Activated T-cell treated with anti-CD3 and anti-CD28 coated beads, Interleukin-2, amount 50 U/mL, for 1 hour (primary cell): ENCODE measurements at regions not wholly inside any gene's neighbourhood (a gene's known extent, or its start where the extent isn't known, plus 50 kb on each side); places are given as distances from the start of the nearest gene placed in this dataset.

Experiments used
- DNase-seq: peaks from one replicate; pipeline ENCODE4 v3.0.0-alpha.2; 2020

DNA sequence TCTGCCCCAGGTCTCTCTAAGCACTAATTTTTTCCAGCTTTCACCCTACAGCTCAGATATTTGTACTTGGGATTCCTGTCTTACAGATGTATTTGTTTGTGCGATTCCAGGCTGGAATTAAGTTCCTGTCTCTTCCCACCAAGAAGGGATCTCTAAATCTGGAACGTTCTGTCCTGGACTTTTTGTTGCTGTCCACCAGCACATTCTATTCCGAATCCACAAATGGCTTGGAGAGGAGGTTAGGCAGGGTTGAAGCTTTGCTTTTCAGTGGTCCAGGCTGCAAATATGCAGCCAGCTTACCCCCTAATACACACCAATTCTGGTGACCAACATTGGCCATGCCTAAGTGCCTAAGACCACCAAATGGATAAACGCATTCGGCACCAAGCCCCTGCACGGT, 315.0 kb downstream of the TNS1 start:
- DNase-seq: no peak

DNA sequence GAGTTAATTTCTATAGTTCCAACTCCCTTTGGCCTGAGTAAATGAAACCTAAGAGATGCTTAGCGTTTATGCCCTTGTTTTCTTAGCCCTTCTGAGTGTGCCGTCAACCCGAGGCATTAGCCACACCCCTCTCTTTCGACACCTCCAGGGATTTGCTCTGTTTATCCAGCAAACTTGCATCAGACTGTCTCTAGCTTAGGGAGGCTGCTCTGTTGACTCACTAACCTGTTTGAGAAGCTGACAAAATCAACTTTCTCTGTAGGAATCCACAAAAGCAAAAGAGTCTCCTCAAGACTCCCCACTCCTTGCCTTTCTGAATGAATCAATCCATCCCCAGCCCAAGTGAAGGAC, 317.6 kb downstream of the TNS1 start:
- DNase-seq: no peak

DNA sequence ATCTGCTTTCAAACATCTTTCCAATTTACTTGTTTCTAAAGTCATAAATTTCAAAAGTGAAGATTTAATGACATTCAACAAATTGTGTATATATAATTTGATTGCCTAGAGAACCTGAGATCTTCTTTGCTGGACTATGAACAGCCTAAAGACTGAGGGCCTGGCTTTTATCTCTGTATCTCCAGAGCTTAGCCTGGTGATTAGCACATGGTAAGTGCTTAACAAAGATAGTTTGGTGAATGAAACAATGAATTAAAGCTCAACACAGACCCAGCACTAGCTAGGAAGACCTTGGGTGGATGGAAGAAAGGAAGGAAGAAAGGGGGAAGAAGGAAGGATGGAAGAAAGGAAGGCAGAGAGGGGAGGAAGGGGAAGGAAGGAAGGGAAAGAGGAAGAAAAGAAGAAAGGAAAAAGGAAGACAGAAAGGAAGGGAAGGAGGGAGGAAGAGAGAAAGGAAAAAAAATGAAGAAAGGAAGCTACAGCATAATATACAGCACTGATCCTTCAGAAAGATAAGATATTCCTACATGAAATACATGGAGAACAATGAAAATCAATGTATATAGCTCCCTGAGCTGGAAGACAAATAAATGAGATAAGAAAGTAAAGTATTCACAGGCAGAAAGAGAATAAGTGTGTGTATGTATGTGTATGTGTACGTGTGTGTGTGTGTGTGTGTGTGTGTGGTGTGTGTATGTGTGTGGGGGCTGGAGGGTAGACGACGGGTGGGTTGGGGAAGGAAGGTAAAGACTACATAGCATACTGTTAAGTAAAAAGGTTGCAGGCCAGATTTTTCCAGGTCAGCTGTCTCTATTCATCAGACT, 318.2 kb downstream of the TNS1 start:
- no peak for DNase-seq

DNA sequence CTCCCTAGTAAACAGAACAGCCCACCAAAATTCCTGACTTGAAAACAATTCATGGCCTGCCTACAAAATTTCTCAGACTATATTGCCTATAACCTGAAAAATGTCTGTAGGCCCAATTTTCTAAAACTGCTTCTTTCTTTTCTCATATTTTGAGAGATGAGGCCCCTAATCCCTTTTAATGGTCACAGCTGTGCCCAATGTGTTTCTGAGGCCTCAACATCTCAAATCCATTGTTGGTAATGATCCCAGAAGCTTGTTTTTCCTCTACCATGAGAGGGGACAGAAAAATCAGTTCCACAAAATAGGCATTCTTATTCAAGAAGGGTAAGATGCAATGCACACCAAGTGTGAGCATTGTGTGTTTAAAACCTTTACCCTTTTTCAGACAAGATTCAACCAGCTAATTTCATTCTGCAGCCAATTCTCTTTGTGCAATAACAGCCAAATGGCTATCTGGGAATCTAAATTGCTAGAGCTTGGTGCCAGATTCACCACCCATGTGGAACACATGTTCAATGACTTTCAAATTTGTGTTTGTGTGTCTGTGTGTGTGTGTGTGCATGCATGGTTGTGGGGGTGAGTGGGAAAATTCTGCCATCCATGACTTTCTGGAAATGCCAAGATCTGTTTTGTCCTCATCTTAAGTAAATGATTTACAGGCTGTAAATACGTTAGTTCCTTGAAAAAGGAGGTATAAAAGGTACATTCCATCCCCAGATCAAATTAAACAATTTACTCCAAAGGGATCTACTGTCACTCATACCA, 319.5 kb downstream of the TNS1 start:
- DNase-seq: no peak

DNA sequence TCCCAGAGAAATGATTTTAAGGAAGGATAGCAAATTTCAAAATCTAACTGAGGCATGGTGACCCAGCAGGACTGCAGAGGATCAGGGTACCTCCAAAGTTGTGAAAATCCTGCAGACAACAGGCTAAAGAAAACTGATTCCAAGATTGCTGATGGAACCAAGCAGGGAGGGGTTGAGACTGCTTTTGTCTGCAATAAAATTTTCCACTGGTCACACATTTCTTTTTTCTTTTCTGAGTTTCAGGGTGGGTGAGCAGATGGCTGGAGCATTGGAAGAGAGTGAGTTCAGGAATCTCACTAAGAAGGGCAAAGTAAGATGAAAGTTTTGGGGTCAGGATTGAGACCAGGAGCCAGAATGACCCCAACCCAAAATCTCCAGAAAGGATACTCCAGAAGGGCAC, 321.0 kb downstream of the TNS1 start:
- no peak for DNase-seq

DNA sequence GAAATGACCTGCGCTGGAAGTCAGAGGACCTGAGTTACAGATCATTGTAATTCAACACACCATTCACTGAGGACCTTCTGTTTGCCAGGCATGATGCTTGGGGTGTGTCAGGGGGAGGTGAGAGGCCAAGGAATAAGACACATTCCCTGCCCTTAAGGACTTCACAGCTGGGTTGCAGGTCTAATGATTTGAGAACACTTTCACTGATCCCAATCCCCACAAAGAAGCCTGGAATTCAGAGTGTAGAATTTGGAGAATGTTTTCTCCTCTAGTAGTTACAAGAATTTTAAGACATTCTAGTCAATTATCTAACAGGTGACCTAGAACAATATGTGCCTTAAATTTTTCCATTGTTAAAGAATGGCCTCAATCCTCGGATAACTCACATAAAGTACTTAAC, 322.4 kb downstream of the TNS1 start:
- no peak for DNase-seq

DNA sequence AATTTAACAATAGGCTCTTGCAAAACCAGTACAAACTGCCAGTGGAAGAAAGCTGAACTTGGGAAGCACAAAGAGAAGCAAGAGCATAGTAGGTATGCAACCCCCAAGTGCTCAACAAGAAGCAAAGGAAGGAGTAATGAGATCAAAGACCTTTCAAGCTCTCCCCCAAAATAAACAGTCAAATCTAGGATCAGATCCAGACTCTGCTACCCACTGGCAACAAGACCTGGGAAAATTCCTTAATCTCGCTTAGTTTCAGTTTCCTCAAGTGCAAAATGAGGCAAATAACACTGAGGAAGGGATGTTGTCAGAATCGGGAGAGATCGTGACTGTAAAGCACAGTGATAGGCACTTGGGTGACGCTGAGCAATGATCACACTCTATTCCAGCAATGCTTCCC, 329.2 kb downstream of the TNS1 start:
- DNase-seq: no peak

DNA sequence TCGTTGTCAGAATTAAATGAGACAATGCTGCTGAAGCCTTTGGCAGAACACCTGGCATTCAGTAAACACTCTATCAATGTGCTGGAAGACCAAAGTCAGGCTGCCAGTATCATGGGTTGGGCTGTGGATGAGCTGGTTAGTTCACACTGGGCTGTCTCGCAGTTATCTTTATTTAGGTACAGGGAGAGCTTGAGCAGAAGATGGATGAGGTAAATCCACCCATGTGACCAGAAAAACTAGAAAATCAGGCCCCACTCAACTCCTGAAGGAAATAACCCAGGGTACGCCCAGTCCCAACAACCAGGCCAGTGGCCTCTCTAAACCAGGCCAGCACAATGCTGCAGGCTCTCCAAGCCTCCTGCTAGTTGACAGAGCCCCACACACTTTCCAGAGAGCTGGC, 330.3 kb downstream of the TNS1 start:
- no peak for DNase-seq

DNA sequence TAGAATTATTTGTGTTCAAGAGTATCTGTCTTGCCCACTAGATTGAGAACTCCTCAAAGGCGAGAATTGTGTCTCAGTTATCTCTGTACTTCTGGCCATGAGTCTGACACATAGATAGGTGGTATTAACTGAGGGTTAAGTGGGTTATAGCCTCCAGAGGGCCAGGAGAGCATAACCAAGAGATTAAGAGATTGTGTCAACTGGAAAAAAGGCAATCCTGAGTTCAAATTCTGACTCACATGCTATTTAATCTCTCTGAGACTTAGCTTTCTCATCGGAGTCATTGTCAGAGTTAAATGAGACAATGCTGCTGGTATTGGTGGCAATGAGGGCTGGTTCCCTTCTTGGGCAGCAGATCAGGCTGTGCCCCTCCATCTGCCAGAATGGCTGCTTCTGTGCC, 330.9 kb downstream of the TNS1 start:
- DNase-seq: no peak

DNA sequence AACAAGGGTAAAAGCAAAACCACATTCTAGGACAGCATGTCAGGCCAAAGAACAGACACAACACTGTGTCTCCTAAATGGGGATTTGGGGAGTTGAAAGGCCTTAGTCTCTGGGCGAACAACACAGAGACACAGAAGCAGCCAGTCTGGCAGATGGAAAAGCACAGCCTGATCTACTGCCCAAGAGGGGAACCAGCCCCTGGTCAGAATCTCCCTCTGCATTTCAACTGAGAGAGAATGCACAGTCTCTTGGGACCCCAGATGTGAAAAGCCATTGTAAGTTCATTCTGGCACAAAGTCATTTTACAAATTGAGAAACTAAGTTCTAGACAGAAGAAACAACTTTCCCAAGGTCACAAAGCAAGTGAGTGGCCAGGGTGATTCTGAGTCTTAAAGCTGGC, 331.7 kb downstream of the TNS1 start:
- DNase-seq: no peak

DNA sequence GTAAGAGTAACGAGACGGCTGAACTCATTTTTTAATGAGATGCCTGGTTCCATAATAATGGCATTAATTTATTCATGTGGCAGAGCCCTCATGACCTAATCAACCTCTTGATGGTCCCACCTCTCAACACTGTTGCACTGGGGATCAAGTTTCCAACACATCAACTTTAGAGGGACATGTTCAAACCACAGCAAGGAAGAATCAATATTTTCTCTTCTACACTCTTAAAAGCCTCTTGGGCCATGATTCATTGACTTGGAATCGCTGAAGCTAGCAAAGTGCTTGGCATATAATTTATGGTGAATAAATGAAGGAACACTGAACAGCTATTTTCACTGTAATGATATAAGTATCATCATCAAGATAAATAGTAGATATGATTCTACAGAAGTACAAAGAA, 333.0 kb downstream of the TNS1 start:
- DNase-seq: no peak

DNA sequence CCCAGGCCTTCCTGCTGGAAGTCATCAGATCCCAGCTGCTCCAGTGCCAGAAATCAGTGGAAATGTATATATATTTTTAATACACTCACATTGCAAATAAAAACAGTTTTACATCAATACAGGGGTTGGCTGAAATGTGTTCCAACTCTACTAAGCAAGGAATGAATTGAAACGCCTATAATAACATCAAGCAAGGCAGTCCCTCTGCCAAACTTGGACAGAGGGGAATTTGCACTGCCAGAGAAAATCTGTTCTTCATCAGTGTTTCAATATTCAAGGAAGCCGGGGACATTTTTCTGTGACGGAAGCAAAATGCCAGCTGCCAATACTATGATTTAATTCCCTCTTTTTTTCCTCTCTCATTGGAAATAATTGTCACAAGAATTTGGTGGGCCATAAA, 335.3 kb downstream of the TNS1 start:
- no peak for DNase-seq

DNA sequence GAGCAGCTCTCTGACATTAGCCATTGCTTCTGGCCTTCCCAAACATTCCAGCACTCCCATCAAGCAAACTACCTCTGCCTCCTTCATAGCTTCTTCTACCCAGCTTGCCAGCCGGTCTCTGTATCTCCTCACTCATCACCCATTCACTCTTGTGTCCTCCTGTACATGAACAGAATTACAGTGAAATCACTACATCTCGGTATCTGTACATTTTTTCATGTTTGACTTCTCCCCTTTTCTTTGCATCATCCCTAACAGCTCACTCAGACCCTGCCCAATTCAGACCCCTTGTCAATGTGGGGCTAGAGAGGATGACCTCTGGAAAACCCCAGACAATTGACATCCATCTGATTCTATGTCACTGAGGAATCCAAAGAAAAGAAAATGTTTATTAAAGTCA, 335.8 kb downstream of the TNS1 start:
- no peak for DNase-seq

DNA sequence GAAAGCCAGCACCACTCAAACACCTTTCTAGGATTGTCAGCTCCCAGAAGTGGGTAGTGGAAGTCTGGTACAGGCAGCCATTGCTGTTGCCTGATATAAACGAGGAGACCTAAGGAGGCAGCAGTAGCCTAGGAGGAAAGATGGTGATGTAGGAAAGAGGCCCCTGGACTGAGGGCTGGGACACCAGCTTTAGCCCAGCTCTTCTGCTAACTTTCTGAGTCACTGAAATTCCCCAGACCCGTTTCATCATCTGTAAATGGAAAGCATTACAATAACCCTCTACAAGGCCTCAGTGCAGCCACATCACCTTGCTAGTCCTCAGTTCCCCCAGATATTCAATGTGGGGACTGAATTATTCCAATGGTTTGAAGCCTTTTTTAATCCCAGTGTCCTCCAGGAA, 336.5 kb downstream of the TNS1 start:
- no peak for DNase-seq

DNA sequence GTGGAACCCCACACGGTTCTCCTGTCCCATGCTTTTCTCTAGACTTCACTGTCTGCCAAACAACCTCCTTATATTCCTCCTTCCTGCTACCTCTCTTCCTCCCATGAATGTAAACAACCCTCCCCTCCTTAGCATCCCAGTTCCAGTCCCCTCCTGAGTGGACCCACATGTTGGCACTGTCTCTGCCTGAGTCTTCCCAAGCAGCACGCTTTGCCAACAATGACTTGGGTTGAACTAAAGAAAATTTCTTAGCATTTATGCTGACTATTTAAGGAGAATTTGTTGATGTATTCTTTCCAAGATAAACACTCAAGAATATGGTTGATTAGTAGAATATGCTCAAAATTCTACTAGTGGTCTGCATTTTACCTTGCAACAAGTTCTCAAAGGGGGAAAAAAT, 338.0 kb downstream of the TNS1 start:
- no peak for DNase-seq

DNA sequence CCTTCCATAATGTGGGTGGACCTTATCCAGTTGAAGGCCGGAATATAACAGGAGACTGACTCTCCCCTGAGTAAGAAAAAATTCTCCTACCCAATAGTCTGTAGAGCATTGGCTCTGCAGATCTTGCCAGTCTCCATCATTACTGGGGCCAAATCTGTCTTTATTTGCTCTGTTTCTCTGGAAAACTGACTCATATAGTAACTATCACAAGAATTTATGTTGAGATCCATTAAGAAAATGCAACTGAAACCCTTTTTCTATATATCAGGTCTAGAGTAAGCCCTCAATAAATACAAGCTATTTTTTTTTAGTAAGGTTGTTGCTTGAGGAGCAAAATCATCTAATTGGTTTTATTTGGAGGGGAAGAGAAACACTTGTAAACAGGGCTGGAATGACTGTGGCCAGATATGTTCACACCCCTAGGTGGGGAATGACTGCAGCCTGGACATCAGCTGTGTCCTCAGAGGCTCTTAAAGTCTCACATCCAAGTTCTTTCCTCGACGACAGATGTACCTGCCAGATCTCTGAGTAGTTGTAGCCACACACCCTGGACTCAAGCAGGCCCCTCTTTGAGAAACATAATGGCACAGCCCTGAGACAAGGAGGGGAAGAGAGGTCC, 339.7 kb downstream of the TNS1 start:
- DNase-seq: no peak

DNA sequence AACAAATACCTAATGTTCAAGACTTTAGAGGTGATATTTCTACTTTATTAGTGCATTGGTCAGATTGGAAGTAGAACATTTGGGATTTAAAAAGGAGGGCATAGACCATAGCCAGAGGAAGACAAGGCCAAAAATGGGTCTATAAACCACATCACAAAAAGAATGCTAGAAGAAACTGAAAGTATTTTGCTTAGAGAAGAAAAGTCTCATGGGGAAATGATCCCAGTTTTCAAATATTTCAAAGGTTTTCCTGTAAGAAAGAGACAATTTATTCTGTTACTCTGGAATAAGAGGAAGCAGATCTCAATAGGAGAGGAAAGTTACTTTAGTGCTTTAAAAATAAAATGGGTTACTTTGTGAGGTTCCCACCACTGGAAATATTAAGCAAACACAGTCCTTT, 341.4 kb downstream of the TNS1 start:
- DNase-seq: no peak

DNA sequence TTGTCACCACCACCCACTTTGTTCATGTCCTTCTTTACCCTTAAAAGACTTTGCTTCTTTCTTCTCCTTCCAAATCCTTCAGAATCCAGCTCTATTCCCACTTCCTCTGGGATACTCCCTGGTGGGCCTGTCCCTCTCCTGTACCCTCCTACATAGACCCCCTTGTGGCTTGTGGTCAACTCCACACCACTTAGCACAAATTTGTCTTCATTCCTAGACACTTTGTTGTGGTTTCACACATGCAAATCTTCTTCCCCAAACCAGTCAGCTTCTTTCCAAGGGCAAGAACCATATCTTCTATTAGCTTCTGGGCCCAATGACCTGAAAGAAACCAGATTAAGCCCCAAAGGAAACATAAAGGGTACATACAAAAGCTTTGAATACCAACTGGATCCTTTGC, 342.4 kb downstream of the TNS1 start:
- DNase-seq: no peak

DNA sequence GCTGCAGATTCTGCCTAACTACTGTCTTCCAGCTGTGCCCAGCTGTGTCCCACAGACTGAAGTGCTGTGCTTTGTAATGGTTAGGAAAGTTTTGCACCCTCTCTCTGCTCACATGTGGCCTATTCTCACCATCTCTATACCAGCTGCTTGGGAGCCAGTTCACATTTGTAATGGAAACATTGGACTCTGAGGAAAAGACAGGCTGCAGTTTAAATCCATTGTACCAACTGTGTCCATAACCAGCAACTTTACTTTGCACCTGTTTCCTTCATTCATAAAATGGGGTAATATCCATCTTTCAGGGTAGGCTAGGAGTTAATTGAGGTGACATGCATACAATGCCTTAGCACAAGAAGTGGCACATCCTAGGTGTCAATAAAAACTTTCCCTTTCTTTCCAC, 344.0 kb downstream of the TNS1 start:
- DNase-seq: no peak

DNA sequence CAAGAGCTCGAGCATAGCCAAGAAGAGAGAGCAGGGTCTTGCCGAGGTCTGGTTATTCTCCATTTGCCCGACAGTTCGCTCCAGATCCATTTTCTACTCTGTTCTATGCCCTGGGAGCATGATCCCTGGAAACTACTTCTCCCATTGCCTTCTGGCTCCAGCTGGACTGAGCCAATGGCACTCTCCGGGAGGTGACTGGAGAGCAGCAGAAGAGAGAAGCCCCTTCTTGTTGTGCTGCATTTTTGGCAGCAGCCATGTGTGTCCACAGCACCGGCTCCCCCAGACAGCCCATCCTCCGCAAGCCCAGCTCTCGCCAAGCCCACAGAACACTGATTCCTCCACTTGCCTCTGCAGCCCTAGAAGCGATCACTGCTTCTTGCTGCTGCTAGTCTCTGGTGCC, 345.5 kb downstream of the TNS1 start:
- no peak for DNase-seq

DNA sequence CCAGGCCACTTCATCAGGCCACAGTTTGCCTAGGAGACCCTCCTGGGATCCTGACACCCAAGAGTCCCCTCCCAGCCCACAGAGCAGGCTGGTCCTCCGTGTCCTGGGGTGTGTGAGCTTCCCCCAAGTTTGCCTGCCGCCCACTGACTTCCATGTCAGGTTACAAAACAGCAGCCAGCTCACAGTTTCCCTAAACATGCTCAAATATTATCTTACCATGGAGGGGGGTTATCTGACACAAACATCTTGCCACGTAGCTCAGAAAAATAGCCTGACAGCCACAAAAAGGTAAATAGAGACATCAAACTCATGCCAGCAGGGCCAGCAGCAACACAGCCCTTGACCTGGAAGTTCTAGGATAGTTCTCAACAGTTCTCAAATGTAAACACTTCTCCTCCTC, 346.5 kb downstream of the TNS1 start:
- no peak for DNase-seq

DNA sequence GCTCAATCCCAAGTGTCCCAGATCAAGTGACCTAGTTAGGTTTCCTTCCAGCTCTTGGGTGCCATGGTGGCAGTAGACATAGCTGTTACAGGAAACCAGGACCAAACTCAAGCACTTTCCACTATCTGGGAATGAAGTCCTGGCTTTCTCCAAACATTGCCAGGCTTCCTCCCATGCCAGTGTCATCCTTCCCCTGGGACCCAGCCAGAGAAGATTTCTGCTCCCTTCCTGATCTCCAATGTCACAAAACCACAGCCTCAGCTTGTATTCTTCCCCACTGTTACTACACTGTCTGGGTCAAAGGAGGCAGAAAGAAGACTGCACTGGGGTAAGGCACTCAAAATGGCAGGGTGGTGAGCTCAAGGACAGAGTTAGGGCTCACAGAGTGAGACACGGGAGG, 347.1 kb downstream of the TNS1 start:
- no peak for DNase-seq

DNA sequence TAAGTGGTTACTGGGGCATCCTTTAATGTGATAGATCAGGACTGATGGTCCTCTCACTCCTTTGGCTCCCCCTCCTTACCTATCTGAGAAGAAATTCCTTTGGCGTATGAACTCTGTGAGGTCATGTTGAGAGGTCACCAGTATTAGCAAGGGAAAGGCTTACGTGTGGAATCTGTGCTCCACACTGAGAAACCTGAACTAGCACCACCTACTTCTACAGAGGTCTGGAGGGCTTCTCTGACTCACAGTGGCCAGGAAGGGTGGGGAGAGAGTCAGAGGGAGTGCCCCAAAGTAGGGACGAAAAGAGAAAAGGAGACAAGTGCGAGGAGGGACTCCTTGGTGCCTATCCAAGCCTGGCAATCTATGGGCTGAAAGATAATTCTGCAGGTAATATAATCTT, 348.6 kb downstream of the TNS1 start:
- no peak for DNase-seq
